ENCODE measurements at regions not wholly inside any gene's neighbourhood (a gene's known extent, or its start where the extent isn't known, plus 50 kb on each side); places are given as distances from the start of the nearest gene placed in this dataset.
"Not testable (repeated sequence)": the region's sequence is repeated elsewhere in the genome, so short reads cannot be mapped to it uniquely, and the experiment has no call there.

DNA sequence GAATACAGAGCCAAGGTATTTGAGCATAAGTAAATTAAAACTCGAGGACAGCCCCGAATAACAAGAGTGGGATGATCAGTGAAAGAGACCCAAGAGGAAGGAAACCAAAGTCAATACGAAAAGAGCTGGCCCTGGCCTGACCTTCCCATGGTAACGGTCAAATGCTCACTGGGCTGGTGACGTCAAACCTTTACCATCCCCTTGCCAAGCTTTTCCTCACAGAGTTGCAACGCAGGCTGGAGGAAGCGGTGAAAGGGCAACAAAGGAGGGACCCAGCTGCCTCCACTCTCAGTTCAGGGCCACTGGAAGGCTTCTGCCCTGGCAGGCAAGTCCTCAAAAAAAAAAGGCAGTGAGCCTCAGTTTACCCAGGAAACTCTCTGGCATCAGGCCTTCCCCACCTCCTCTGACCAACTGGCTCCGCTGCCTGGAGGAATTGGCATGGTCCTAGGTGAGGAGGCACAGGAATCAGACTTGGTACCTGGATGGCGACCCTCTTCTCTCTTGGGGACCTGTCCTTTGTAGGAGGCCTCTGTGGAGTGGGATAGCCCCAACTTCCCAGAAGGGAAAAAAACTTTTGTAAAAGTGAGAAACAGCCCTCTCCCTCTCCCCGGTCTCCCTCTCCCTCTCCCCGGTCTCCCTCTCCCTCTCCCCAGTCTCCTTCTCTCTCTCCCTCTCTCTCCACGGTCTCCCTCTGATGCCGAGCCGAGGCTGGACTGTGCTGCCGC is 212.4 kb downstream of the ANAPC1 start:
- DNase-seq (ENCODE audit: extremely low read depth, low read depth), result peak; percentile 75

DNA sequence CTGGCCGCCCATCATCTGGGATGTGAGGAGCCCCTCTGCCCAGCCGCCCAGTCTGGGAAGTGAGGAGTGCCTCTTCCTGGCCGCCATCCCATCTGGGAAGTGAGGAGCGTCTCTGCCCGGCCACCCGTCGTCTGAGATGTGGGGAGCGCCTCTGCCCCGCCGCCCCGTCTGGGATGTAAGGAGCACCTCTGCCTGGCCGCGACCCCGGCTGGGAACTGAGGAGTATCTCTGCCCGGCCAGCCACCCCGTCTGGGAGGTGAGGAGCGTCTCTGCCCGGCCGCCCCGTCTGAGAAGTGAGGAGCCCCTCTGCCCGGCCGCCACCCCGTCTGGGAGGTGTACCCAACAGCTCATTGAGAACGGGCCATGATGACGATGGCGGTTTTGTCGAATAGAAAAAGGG is 211.4 kb downstream of the ANAPC1 start:
- DNase-seq (ENCODE audit: extremely low read depth, low read depth), result not testable (repeated sequence)

DNA sequence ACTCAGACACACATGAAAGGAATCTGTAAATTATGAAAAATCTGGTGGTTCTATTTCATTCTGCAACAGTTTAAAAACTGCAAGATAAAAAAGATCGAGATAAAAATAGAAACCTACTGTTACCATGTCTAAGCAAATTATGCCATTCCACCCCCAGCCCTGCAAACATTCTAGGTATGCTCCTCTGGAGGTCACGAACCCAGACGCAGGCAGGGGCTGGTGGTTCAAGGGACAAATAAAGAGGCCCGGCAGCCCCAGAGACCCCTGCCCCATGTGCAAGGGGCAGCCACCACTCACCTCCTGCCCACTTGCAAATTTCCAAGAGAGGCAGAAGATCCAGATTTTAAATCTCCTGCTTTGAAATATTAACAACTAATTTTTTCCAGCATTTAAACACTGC is 210.5 kb downstream of the ANAPC1 start:
- DNase-seq (ENCODE audit: extremely low read depth, low read depth), result no peak

DNA sequence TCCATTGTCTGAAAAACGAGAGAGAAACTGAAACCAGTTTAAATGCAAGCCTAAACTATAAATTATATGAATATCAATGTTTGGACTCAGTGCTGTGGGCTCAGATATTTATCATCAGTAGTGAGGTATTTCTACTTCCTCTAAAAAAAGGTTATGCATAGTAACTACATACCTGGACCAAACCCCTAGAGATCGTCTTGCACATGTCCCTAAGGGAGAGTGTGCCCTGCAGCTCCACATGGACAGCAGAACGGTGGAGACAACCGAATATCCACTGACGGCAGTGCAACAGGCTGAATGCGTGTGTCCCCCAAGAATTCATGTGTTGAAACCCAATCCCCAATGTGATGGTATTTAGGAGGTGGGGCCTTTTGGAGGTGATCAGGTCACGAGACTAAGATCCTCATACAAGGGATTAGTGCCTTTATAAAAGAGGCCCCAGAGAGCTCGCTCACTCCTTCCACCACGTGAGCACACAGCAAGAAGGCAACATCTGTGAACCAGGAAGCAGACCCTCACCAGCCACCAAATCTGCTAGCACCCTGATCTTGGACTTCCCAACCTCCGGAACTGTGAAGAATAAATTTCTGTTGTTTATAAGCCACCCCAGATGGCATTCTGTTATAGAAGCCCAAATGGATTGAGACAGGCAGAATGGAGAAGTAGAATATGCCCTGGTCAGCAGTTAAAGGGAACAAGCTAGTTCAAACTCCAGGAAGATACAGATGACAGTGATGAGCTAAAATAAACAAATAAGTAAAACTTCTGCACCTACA is 208.4 kb downstream of the ANAPC1 start:
- no peak for DNase-seq (ENCODE audit: extremely low read depth, low read depth)

GRCh38 chr2:111676291-111676822 is 207.6 kb downstream of the ANAPC1 start:
- DNase-seq (ENCODE audit: extremely low read depth, low read depth), result no peak

- no peak for DNase-seq (ENCODE audit: extremely low read depth, low read depth)
Measured at GRCh38 chr2:111678161-111678560, 205.8 kb downstream of the ANAPC1 start.

GRCh38 chr2:111678651-111679050 is 205.3 kb downstream of the ANAPC1 start:
- no peak for DNase-seq (ENCODE audit: extremely low read depth, low read depth)

GRCh38 chr2:111679202-111679601 is 204.8 kb downstream of the ANAPC1 start:
- DNase-seq (ENCODE audit: extremely low read depth, low read depth), result no peak

DNA sequence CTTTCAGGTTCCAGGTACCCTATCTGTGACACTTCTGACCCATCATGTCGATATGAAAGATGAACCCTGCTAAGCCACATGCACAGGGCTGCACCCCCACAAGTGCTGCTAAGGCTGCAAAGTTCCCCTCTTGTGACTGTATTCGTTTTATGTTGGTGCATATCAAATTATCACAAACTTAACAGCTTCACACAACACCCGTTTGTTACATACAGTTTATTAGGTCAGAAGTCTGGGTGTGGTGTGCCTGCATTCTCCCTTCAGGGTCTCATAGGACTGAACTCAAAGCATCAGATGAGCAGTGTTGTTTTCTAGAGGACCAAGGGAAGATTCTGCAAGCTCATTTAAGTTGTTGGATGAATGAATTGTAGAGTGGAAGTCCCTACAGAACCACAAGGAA is 199.4 kb downstream of the ANAPC1 start:
- no peak for DNase-seq (ENCODE audit: extremely low read depth, low read depth)

DNA sequence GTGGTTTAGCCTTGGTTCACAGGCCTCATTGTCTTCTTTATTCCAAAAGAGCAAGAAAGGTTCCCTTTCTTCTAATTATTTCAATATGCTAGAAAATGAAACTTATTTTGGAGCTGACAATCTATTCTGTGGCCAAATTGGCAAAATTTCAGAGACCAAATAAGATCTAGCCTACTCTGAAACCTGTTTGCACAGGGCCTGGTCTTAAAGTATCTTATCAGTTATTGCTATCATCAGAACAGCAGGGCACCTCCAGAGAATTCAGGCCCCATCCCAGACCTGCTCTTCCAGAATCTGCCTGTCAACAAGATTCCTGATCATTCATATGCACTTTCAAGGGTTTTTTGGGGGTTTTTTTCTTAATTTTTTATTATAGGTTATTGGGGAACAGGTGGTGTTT is 198.7 kb downstream of the ANAPC1 start:
- DNase-seq (ENCODE audit: extremely low read depth, low read depth), result no peak

DNA sequence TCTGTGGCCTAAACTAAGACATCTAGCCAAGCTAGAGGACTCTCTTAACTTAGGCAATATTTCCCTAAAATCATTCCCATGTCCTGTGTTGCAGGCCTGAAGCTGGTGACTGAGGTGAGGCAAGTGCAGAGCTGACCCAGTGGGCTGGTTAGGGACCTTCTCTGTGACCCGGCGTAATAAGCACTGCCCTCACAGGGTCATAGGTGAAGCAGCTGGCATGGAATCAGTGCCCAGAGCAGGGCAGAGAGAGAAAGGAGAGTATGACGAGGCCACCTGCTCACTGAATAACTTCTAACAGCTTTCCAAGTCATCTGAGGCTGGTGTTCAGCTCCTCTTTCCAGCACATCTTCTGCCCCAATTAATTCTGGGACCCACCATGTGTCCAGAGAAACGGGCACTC is 197.0 kb downstream of the ANAPC1 start:
- no peak for DNase-seq (ENCODE audit: extremely low read depth, low read depth)

DNA sequence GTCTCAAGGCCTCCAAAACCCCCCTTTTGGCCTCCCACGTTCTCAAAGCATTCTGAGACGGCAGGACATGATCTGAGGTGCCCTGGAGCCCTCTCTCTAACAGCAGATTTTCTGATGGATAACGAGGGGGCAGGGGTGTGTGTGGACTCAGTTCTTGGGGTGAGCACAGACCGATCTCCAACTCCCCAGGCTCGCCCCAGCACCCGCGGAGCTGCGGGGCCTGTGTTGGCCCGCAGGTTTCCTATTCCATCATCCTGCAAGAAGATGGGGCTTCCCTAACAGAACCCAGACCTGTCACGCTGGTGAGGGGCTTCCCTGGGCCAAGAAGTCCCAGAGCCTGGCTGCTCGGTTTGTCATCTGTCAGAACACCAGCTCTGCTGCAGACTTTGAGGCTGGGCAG is 196.1 kb downstream of the ANAPC1 start:
- DNase-seq (ENCODE audit: extremely low read depth, low read depth), result no peak

- no peak for DNase-seq (ENCODE audit: extremely low read depth, low read depth)
Measured at GRCh38 chr2:111688482-111688881, 195.5 kb downstream of the ANAPC1 start.

GRCh38 chr2:111689174-111689573 is 194.8 kb downstream of the ANAPC1 start:
- no peak for DNase-seq (ENCODE audit: extremely low read depth, low read depth)

- no peak for DNase-seq (ENCODE audit: extremely low read depth, low read depth)
Measured at GRCh38 chr2:111689941-111690340, 194.1 kb downstream of the ANAPC1 start.

DNA sequence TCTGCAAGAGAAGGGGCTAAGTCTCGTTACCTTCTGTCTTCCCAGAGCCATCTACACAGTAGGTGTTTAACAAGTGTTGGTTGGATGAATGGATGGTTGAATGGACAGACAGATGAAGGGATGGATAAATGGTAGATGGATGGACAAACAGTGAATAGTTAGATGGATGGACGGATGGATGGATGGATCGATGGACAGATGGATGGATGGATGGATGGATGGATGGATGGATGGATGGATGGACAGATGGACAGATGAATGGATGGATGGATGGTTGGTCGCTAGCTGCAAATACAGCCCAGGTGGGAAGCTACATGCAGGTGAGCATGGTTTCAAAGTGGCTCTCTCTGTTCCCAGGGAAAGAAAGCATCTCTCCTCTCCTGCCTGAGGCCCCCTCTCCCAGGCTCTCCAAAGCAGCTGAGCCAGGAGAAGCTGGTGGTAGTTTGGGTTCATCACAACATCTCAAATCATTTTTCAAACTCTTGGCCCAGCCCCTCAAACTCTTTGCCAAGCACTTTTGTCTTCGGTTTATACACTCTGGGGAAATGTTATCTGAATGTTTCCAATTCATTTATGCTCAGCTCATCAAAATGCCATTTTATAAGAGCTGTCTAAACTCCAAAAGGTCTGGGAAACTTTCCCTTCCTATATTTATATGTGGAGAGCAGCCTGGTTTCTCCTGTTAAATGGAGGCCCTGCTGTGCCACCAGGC is 192.7 kb downstream of the ANAPC1 start:
- no peak for DNase-seq (ENCODE audit: extremely low read depth, low read depth)

DNA sequence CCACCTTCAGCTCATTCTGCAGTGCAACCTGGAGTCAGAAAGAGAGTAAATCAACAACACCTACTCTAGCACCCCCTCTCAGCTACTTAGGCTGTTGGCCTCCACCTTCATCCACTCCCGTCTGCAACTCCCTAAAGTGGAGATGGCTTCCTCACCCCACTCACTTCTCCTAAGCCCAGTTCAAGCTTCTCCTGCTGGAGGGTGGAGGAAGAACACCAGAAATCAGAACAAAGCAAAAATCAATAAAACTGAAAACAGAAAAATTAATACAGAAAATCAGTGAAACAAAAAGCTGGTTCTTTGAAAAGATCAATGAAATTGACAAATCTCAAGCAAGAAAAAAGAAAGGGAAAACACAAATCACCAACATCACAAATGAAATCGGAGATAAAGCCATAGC is 191.7 kb downstream of the ANAPC1 start:
- DNase-seq (ENCODE audit: extremely low read depth, low read depth), result no peak

- no peak for DNase-seq (ENCODE audit: extremely low read depth, low read depth)
Measured at GRCh38 chr2:111694700-111695101, 189.3 kb downstream of the ANAPC1 start.

GRCh38 chr2:111695441-111696007 is 188.5 kb downstream of the ANAPC1 start:
- no peak for DNase-seq (ENCODE audit: extremely low read depth, low read depth)

GRCh38 chr2:111696226-111696625 is 187.8 kb downstream of the ANAPC1 start:
- no peak for DNase-seq (ENCODE audit: extremely low read depth, low read depth)

- DNase-seq (ENCODE audit: extremely low read depth, low read depth), result no peak
Measured at GRCh38 chr2:111697560-111697959, 186.4 kb downstream of the ANAPC1 start.
